ENCODE measurements at regions not wholly inside any gene's neighbourhood (a gene's known extent, or its start where the extent isn't known, plus 50 kb on each side); places are given as distances from the start of the nearest gene placed in this dataset.

GRCh38 chr2:41890341-41890740, 157.5 kb upstream of the PKDCC start:
- TF ChIP-seq POLR2A (IDR thresholded peaks at IDR 0.05) (no peak), CTCF (IDR thresholded peaks at IDR 0.05) (no peak)

Measured in uterus (tissue), 2 donors.